Liver (tissue), 8 donors: ENCODE measurements at regions not wholly inside any gene's neighbourhood (a gene's known extent, or its start where the extent isn't known, plus 50 kb on each side); places are given as distances from the start of the nearest gene placed in this dataset.
A peak's percentile ranks its signal among the peaks of the same experiment; 100 is the strongest.

Experiments
- DNase-seq: peaks from one replicate; pipeline ENCODE4 v3.0.0-alpha.2; 2017; ENCODE audit warnings: low spot score
- H3K27ac ChIP-seq, 2 donors: one replicate each; pipeline ENCODE4 v1.7.0; 2013; ENCODE audit warnings: inconsistent platforms in 2 of 2, low read length in 2 of 2, control low read depth in 1 of 2, low read depth in 1 of 2, mild to moderate bottlenecking in 1 of 2
- H3K27me3 ChIP-seq, 4 donors: one replicate each; pipeline versions ENCODE4 v1.6.1 to v1.7.0; 2013; ENCODE audit warnings: low read length in 3 of 4, inconsistent platforms in 1 of 4, mild to moderate bottlenecking in 1 of 4, moderate library complexity in 1 of 4; ENCODE audit not compliant: control insufficient read depth in 4 of 4, insufficient read depth in 4 of 4
- H3K36me3 ChIP-seq, 4 donors: one replicate each; pipeline versions ENCODE4 v1.6.1 to v1.7.0; 2013; ENCODE audit warnings: low read length in 3 of 4, mild to moderate bottlenecking in 3 of 4, low read depth in 1 of 4, moderate library complexity in 1 of 4; ENCODE audit not compliant: control insufficient read depth in 4 of 4, insufficient read depth in 3 of 4
- H3K4me1 ChIP-seq, 4 donors: one replicate each; pipeline versions ENCODE4 v1.6.1 to v1.7.0; 2013; ENCODE audit warnings: low read length in 3 of 4, mild to moderate bottlenecking in 3 of 4, moderate library complexity in 1 of 4; ENCODE audit not compliant: control insufficient read depth in 4 of 4, insufficient read depth in 4 of 4
- H3K4me3 ChIP-seq, 3 donors: one replicate each; pipeline versions ENCODE4 v1.6.1 to v1.7.0; 2013; ENCODE audit warnings: low read length in 3 of 3, control low read depth in 1 of 3, low read depth in 1 of 3, mild to moderate bottlenecking in 1 of 3
- H3K9ac ChIP-seq, 2 donors: one replicate each; pipeline ENCODE4 v1.7.0; 2013; ENCODE audit warnings: low read length in 2 of 2, mild to moderate bottlenecking in 2 of 2, moderate library complexity in 2 of 2, control low read depth in 1 of 2, low read depth in 1 of 2
- H3K9me3 ChIP-seq, 4 donors: one replicate each; pipeline versions ENCODE4 v1.6.1 to v1.7.0; 2013; ENCODE audit warnings: low read length in 3 of 4; ENCODE audit not compliant: control insufficient read depth in 4 of 4
- EGR1 ChIP-seq, 2 donors: IDR thresholded peaks; 2 replicates each; pipeline ENCODE4 v1.6.1; 2016 to 2018; ENCODE audit warnings: antibody characterized with exemption in 2 of 2, low read depth in 2 of 2
- FOXA1 ChIP-seq: IDR thresholded peaks from 2 replicates; pipeline ENCODE4 v1.6.1; 2016; ENCODE audit warnings: antibody characterized with exemption
- FOXA2 ChIP-seq: IDR thresholded peaks from 2 replicates; pipeline ENCODE4 v1.6.1; 2016; ENCODE audit warnings: antibody characterized with exemption
- GABPA ChIP-seq, 2 donors: IDR thresholded peaks in 1 of 2; conservative IDR thresholded peaks in 1 of 2; 2 replicates each; pipeline ENCODE4 v1.6.1; 2016; ENCODE audit warnings: antibody characterized with exemption in 2 of 2, mild to moderate bottlenecking in 1 of 2, moderate library complexity in 1 of 2
- HNF4A ChIP-seq, 2 donors: conservative IDR thresholded peaks; 2 replicates each; pipeline ENCODE4 v1.6.1; 2016; ENCODE audit warnings: antibody characterized with exemption in 2 of 2, mild to moderate bottlenecking in 2 of 2
- HNF4G ChIP-seq: IDR thresholded peaks from 2 replicates; pipeline ENCODE4 v1.6.1; 2016; ENCODE audit warnings: antibody characterized with exemption
- JUND ChIP-seq, 2 donors: IDR thresholded peaks; 2 replicates each; pipeline ENCODE4 v1.6.1; 2016; ENCODE audit warnings: antibody characterized with exemption in 2 of 2
- RAD21 ChIP-seq, 2 donors: IDR thresholded peaks; 2 replicates each; pipeline ENCODE4 v1.6.1; 2016; ENCODE audit warnings: antibody characterized with exemption in 2 of 2, mild to moderate bottlenecking in 2 of 2
- RXRA ChIP-seq, 2 donors: IDR thresholded peaks; 2 replicates each; pipeline ENCODE4 v1.6.1; 2017 to 2018; ENCODE audit warnings: antibody characterized with exemption in 2 of 2, mild to moderate bottlenecking in 1 of 2
- SP1 ChIP-seq: IDR thresholded peaks from 2 replicates; pipeline ENCODE4 v1.6.1; 2018; ENCODE audit warnings: antibody characterized with exemption, mild to moderate bottlenecking
- YY1 ChIP-seq: IDR thresholded peaks from 2 replicates; pipeline ENCODE4 v1.6.1; 2016; ENCODE audit warnings: antibody characterized with exemption, mild to moderate bottlenecking
- WGBS: extraction: QIAGEN DNeasy Blood & Tissue Kit; methylation state at CpG from one replicate; pipeline ENCODE4 v1.1.7; 2013; 5-methylcytosine and 5-hydroxymethylcytosine counted together
- TF ChIP-seq, protein P1 (sequence below): IDR thresholded peaks from 2 replicates; pipeline ENCODE4 v1.6.1; 2016; ENCODE audit warnings: antibody characterized with exemption
- TF ChIP-seq, protein P2 (sequence below): IDR thresholded peaks from 2 replicates; pipeline ENCODE4 v1.6.1; 2016; ENCODE audit warnings: antibody characterized with exemption
- TF ChIP-seq, protein P3 (sequence below): fragments of 150-350 bp; IDR thresholded peaks from 2 replicates; pipeline ENCODE4 v1.5.1; 2017; ENCODE audit warnings: improper control_type of control experiment, low read depth, low read length; ENCODE audit not compliant: missing input control
- TF ChIP-seq, protein P4 (sequence below): IDR thresholded peaks from 2 replicates; pipeline ENCODE4 v1.6.1; 2016; ENCODE audit warnings: antibody characterized with exemption
- TF ChIP-seq, protein P5 (sequence below): IDR thresholded peaks from 2 replicates; pipeline ENCODE4 v1.6.1; 2016; ENCODE audit warnings: antibody characterized with exemption, mild to moderate bottlenecking
- donor health status: healthy.
- donor health status: healthy.
- donor health status: healthy.
- donor health status: healthy.
- donor health status: healthy.

DNA sequence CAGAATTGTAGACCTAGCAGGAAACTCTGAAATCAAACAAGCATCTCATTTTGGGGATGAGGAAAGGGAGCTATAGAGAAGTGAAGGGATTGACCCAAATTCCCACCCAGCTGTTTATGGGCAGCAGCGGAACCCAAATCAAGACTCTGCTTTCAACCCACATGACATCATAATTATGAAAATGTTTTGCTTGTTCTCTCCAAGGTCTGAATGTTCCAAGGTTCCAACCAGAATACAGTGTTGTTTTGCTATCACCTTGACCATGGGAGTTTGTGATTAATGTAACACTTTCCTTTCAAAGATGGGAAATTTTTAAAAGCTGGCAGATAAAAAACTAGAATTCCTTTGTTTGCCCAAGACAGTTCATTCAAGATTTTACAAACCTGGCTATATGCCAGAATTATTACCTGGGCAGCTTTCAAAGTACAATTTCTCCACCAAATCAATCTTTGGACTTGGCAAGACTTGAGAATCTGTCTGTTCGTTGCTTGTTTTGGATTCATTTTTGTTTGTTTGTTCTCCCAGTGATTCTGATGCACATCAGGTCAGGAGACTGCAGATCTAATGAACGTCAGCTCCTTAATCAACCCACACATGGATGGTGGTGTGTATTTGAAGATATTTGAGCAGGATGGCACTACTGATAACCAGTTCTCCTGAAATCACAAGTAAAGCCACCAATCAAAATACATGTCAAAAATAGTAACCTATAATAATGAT is 322.7 kb downstream of the FOXO1 start:
- no peaks in the 10 kb centered on the region for H3K36me3 ChIP-seq
- peak overlapping the region in 1 of 3 donors; percentile 6 for H3K4me3 ChIP-seq
- no peaks in the 10 kb centered on the region for H3K9me3 ChIP-seq
- peak overlapping the region; percentile 92 to 97 for H3K27ac ChIP-seq
- TF ChIP-seq GABPA (IDR thresholded peaks at IDR 0.05 in 1 of 2, conservative IDR thresholded peaks at IDR 0.05 in 1 of 2) (no peak), RAD21 (IDR thresholded peaks at IDR 0.05) (peak; percentile 14 to 26), YY1 (no peak), HNF4A (conservative IDR thresholded peaks at IDR 0.05) (peak; percentile 84 to 89), FOXA2 (no peak), EGR1 (IDR thresholded peaks at IDR 0.05; ENCODE audit: low read depth in 2 of 2) (no peak), JUND (IDR thresholded peaks at IDR 0.05) (peak in 1 of 2 donors; percentile 24), RXRA (IDR thresholded peaks at IDR 0.05) (no peak), HNF4G (peak; percentile 53)
- TF ChIP-seq, protein P1, sequence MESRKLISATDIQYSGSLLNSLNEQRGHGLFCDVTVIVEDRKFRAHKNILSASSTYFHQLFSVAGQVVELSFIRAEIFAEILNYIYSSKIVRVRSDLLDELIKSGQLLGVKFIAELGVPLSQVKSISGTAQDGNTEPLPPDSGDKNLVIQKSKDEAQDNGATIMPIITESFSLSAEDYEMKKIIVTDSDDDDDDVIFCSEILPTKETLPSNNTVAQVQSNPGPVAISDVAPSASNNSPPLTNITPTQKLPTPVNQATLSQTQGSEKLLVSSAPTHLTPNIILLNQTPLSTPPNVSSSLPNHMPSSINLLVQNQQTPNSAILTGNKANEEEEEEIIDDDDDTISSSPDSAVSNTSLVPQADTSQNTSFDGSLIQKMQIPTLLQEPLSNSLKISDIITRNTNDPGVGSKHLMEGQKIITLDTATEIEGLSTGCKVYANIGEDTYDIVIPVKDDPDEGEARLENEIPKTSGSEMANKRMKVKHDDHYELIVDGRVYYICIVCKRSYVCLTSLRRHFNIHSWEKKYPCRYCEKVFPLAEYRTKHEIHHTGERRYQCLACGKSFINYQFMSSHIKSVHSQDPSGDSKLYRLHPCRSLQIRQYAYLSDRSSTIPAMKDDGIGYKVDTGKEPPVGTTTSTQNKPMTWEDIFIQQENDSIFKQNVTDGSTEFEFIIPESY = no peak
- TF ChIP-seq, protein P2, sequence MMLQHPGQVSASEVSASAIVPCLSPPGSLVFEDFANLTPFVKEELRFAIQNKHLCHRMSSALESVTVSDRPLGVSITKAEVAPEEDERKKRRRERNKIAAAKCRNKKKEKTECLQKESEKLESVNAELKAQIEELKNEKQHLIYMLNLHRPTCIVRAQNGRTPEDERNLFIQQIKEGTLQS = no peak
- TF ChIP-seq, protein P3, sequence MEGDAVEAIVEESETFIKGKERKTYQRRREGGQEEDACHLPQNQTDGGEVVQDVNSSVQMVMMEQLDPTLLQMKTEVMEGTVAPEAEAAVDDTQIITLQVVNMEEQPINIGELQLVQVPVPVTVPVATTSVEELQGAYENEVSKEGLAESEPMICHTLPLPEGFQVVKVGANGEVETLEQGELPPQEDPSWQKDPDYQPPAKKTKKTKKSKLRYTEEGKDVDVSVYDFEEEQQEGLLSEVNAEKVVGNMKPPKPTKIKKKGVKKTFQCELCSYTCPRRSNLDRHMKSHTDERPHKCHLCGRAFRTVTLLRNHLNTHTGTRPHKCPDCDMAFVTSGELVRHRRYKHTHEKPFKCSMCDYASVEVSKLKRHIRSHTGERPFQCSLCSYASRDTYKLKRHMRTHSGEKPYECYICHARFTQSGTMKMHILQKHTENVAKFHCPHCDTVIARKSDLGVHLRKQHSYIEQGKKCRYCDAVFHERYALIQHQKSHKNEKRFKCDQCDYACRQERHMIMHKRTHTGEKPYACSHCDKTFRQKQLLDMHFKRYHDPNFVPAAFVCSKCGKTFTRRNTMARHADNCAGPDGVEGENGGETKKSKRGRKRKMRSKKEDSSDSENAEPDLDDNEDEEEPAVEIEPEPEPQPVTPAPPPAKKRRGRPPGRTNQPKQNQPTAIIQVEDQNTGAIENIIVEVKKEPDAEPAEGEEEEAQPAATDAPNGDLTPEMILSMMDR = no peak
- TF ChIP-seq, protein P4, sequence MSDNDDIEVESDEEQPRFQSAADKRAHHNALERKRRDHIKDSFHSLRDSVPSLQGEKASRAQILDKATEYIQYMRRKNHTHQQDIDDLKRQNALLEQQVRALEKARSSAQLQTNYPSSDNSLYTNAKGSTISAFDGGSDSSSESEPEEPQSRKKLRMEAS = no peak
- WGBS = 37% methylated on average over 3 of the region's 3 CpGs
- H3K27me3 ChIP-seq = no peaks in the 10 kb centered on the region
- DNase-seq = no peak
- peak overlapping the region in 1 of 2 donors; percentile 65 for H3K9ac ChIP-seq
- H3K4me1 ChIP-seq = peaks cover 11 to 59% (median 53%) of the 10 kb centered on the region in 4 donors

DNA sequence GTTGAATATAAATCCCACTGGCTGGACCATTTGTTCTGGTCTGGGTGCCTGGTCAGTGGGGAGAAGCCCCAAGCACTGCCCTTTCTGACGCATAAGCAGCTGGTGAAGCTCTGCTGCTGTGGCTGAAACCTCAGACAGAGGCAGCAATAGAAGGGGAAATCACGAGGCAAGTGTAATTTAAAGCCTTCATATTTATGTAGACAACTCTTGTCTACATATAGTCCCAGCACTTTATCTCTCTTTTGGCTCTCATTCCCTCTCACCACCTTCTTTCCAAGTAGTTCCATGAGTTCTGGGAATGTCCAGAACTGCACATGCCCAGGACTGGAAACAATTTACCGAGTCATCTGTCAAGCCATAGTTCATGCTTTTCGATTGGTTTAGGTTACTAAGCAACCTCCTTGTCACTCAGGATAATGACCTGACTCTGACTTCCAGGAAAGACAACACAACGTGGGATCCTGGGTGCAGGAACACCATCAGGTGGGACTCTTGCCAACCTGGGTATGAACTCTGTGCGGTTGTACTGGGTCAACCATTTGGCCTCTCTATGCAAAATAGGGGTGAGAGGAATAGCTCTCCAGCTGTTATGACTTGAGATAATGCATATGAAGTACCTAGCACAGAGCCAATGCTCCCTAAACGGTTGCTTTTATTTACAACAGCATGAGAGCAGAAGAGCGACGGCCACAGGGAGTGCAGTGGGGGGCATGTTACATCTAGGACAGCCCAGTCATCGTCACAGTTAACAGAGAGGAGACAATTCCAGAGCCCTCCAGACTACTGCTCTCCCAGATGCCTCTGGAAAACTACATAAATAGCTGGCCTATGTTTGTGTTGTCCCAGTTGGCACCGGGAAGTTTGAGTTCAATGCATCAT is 321.9 kb downstream of the FOXO1 start:
- DNase-seq = peak; percentile 50
- H3K27me3 ChIP-seq = no peaks in the 10 kb centered on the region
- WGBS = 32% methylated on average over 11 of the region's 11 CpGs
- H3K9ac ChIP-seq = peak overlapping the region in 1 of 2 donors; percentile 65
- H3K9me3 ChIP-seq = no peaks in the 10 kb centered on the region
- peaks cover 13 to 62% (median 53%) of the 10 kb centered on the region in 4 donors for H3K4me1 ChIP-seq
- no peaks in the 10 kb centered on the region for H3K36me3 ChIP-seq
- H3K4me3 ChIP-seq = peak overlapping the region in 1 of 3 donors; percentile 15
- H3K27ac ChIP-seq = peak overlapping the region; percentile 92 to 97
- TF ChIP-seq RXRA (IDR thresholded peaks at IDR 0.05) (peak; percentile 98 to 99), SP1 (peak; percentile 99), FOXA1 (peak; percentile 76), EGR1 (IDR thresholded peaks at IDR 0.05; ENCODE audit: low read depth in 2 of 2) (peak in 1 of 2 donors; percentile 80), RAD21 (IDR thresholded peaks at IDR 0.05) (peak; percentile 58 to 60), YY1 (peak; percentile 69), FOXA2 (peak; percentile 61)
- TF ChIP-seq, protein P4 = peak; percentile 95
- TF ChIP-seq, protein P3 = no peak
- TF ChIP-seq, protein P5, sequence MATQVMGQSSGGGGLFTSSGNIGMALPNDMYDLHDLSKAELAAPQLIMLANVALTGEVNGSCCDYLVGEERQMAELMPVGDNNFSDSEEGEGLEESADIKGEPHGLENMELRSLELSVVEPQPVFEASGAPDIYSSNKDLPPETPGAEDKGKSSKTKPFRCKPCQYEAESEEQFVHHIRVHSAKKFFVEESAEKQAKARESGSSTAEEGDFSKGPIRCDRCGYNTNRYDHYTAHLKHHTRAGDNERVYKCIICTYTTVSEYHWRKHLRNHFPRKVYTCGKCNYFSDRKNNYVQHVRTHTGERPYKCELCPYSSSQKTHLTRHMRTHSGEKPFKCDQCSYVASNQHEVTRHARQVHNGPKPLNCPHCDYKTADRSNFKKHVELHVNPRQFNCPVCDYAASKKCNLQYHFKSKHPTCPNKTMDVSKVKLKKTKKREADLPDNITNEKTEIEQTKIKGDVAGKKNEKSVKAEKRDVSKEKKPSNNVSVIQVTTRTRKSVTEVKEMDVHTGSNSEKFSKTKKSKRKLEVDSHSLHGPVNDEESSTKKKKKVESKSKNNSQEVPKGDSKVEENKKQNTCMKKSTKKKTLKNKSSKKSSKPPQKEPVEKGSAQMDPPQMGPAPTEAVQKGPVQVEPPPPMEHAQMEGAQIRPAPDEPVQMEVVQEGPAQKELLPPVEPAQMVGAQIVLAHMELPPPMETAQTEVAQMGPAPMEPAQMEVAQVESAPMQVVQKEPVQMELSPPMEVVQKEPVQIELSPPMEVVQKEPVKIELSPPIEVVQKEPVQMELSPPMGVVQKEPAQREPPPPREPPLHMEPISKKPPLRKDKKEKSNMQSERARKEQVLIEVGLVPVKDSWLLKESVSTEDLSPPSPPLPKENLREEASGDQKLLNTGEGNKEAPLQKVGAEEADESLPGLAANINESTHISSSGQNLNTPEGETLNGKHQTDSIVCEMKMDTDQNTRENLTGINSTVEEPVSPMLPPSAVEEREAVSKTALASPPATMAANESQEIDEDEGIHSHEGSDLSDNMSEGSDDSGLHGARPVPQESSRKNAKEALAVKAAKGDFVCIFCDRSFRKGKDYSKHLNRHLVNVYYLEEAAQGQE = peak; percentile 72
- TF ChIP-seq, protein P2 = no peak
